SJCRH30 (cell line): ENCODE measurements at regions not wholly inside any gene's neighbourhood (a gene's known extent, or its start where the extent isn't known, plus 50 kb on each side); places are given as distances from the start of the nearest gene placed in this dataset.

ENCODE experiments used
- DNase-seq, 2 experiments: peaks; one replicate each; pipeline ENCODE4 v3.0.0-alpha.2; 2015 to 2020
- H3K27ac ChIP-seq: fragments of 250-450 bp; sonication (Bioruptor Pico); 2 replicates; pipeline ENCODE4 v1.5.1; 2020; ENCODE audit warnings: mild to moderate bottlenecking, moderate library complexity
- H3K27me3 ChIP-seq: fragments of 250-450 bp; sonication (Bioruptor Pico); 2 replicates; pipeline ENCODE4 v1.5.1; 2020; ENCODE audit warnings: mild to moderate bottlenecking, moderate library complexity
- H3K36me3 ChIP-seq: fragments of 250-450 bp; sonication (Bioruptor Pico); 2 replicates; pipeline ENCODE4 v1.5.1; 2020; ENCODE audit warnings: mild to moderate bottlenecking, moderate library complexity
- H3K4me1 ChIP-seq: fragments of 250-450 bp; sonication (Bioruptor Pico); 2 replicates; pipeline ENCODE4 v1.5.1; 2020; ENCODE audit warnings: mild to moderate bottlenecking, moderate library complexity
- H3K4me3 ChIP-seq: fragments of 250-450 bp; sonication (Bioruptor Pico); 2 replicates; pipeline ENCODE4 v1.5.1; 2020; ENCODE audit warnings: mild to moderate bottlenecking, moderate library complexity
- H3K9me3 ChIP-seq: fragments of 250-450 bp; sonication (Bioruptor Pico); replicated peaks from 2 replicates; pipeline ENCODE4 v1.5.1; 2020; ENCODE audit warnings: mild to moderate bottlenecking, moderate library complexity

- DNase-seq: no peak
- no peaks in the 10 kb centered on the region; the same call in 1 of the 2 replicates for H3K9me3 ChIP-seq
These were observed 189.4 kb downstream of the DLL1 start for GRCh38 chr6:170101281-170102035.

GRCh38 chr6:170100046-170100445, 190.8 kb downstream of the DLL1 start:
- no peaks in the 10 kb centered on the region for H3K4me1 ChIP-seq
- no peaks in the 10 kb centered on the region for H3K36me3 ChIP-seq
- H3K27ac ChIP-seq: no peak overlapping the region
- no peak for DNase-seq
- H3K27me3 ChIP-seq: 0 out of 2 replicates have a peak, but pooled peaks cover 2% of the 10 kb centered on the region
- H3K9me3 ChIP-seq: no peaks in the 10 kb centered on the region; the same call in 1 of the 2 replicates
- no peak overlapping the region for H3K4me3 ChIP-seq

More at GRCh38 chr6:170101281-170102035, 189.4 kb downstream of the DLL1 start:
- Histone ChIP-seq H3K27ac (no peak overlapping the region), H3K4me1 (no peaks in the 10 kb centered on the region), H3K4me3 (no peak overlapping the region), H3K27me3 (0 out of 2 replicates have a peak, but pooled peaks cover 2% of the 10 kb centered on the region), H3K36me3 (no peaks in the 10 kb centered on the region)

DNA sequence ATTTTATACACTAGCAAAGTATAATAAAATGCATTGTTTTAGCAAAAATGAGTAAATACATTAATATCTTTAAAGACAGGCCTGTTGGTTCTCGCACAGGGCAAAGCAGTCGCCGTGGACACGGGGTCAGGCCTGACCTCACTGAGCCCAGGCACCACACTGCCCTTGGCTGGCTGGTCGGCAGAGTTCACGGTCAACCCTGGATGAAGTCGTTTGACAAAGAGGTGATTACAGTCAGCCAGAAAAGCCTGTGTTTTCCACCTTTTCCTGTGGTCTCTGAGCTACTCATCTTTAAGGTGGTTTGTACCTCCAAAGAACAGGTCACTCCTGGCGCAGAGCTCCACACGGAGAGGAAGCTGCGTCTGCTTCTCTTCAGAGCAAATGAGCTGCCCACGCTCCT, 191.5 kb downstream of the DLL1 start:
- no peak for DNase-seq
- Histone ChIP-seq H3K27ac (no peak overlapping the region), H3K4me3 (no peak overlapping the region), H3K4me1 (no peaks in the 10 kb centered on the region), H3K27me3 (0 out of 2 replicates have a peak, but pooled peaks cover 2% of the 10 kb centered on the region), H3K9me3 (no peaks in the 10 kb centered on the region), H3K36me3 (no peaks in the 10 kb centered on the region)

DNA sequence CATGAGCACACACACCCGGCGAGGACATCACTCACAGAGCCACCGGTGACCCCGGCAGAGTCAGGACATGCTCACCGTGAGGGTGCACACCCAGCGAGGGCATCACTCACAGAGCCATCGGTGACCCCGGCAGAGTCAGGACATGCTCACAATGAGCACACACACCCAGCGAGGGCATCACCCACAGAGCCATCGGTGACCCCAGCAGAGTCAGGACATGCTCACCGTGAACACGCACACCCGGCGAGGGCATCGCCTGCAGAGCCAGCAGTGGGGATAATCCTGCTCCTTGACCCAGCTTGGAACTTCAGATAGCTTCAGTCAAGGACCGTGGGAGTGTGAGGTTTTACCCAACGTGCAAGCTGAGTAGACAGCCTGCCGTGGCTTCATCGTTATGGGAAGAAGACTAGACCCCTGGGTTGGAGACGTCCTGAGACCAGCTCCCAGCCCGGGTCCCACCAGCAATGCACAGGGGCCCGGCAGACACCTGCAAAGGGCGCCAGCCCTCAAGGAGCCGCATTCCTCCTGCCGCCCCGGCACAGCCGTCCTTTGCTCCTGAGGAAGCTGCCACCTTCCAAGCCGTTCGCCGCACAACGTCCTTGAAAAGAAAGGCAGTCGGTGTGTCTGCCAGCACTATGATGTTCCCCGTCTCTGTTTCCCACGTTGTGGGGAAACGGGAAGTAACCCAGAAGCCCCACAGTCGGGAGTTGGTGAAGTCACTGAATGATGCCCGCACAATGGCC, 192.3 kb downstream of the DLL1 start:
- no peaks in the 10 kb centered on the region for H3K9me3 ChIP-seq
- H3K4me1 ChIP-seq: no peaks in the 10 kb centered on the region

GRCh38 chr6:170097505-170098427, 193.1 kb downstream of the DLL1 start:
- no peak for DNase-seq
- Histone ChIP-seq H3K9me3 (no peaks in the 10 kb centered on the region), H3K4me1 (no peaks in the 10 kb centered on the region), H3K4me3 (no peak overlapping the region), H3K27me3 (0 out of 2 replicates have a peak, but pooled peaks cover 2% of the 10 kb centered on the region), H3K36me3 (no peaks in the 10 kb centered on the region), H3K27ac (no peak overlapping the region)

More for the DNA sequence above, 192.3 kb downstream of the DLL1 start:
- Histone ChIP-seq H3K27me3 (0 out of 2 replicates have a peak, but pooled peaks cover 2% of the 10 kb centered on the region), H3K27ac (no peak overlapping the region), H3K36me3 (no peaks in the 10 kb centered on the region), H3K4me3 (no peak overlapping the region)
- DNase-seq: no peak

- Histone ChIP-seq H3K4me3 (no peak overlapping the region), H3K27ac (no peak overlapping the region), H3K27me3 (0 out of 2 replicates have a peak, but pooled peaks cover 2% of the 10 kb centered on the region), H3K9me3 (no peaks in the 10 kb centered on the region), H3K4me1 (no peaks in the 10 kb centered on the region), H3K36me3 (no peaks in the 10 kb centered on the region)
- DNase-seq: no peak
These were observed 193.9 kb downstream of the DLL1 start for GRCh38 chr6:170096803-170097504.

GRCh38 chr6:170096191-170096802, 194.6 kb downstream of the DLL1 start:
- Histone ChIP-seq H3K27ac (no peak overlapping the region), H3K4me3 (no peak overlapping the region), H3K27me3 (0 out of 2 replicates have a peak, but pooled peaks cover 2% of the 10 kb centered on the region), H3K9me3 (no peaks in the 10 kb centered on the region), H3K4me1 (no peaks in the 10 kb centered on the region), H3K36me3 (no peaks in the 10 kb centered on the region)
- DNase-seq: no peak

DNA sequence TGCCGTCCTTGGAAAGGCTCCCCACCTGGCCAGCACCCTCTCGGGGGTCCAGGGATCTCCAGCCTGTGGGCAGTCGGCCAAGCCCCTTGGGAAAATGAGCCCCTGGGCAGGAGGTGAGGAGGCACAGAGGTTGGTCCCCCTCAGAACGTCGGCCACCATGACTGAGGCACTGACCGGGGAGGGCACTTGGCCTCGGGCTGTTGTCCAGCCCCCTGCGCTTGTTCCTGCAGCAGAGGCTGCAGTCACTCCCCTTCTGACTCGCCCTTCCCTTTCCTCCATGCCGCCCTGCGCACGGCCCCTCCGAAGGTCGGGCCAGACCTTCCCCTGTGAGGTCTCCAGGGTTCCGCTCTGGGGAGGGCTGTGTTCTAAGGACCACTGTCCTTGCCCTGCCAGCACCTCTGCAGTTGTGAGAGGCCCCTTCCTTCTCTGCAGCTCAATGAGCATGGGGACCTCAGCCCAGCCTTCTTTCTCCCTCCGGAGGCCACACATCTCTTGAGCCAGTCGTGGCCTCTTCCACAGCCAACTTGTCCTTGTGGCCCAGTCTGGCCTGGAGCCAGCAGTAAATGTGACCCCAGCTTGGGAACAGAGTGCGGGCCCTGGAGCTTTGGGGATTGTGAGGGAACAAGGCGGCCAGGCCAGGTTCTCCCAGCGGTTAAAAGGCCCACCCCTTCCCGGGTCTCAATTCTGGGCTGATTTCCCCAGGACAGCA, 195.5 kb downstream of the DLL1 start:
- DNase-seq: no peak
- H3K4me1 ChIP-seq: no peaks in the 10 kb centered on the region
- H3K9me3 ChIP-seq: no peaks in the 10 kb centered on the region
- 0 out of 2 replicates have a peak, but pooled peaks cover 2% of the 10 kb centered on the region for H3K27me3 ChIP-seq
- H3K36me3 ChIP-seq: no peaks in the 10 kb centered on the region
- H3K27ac ChIP-seq: no peak overlapping the region
- no peak overlapping the region for H3K4me3 ChIP-seq

- Histone ChIP-seq H3K9me3 (no peaks in the 10 kb centered on the region), H3K4me1 (no peaks in the 10 kb centered on the region), H3K36me3 (no peaks in the 10 kb centered on the region), H3K27me3 (0 out of 2 replicates have a peak, but pooled peaks cover 2% of the 10 kb centered on the region), H3K27ac (no peak overlapping the region), H3K4me3 (no peak overlapping the region)
- DNase-seq: no peak
These were observed 196.1 kb downstream of the DLL1 start for GRCh38 chr6:170094686-170095272.

GRCh38 chr6:170093658-170094596, 197.0 kb downstream of the DLL1 start:
- no peak for DNase-seq
- no peaks in the 10 kb centered on the region for H3K9me3 ChIP-seq
- H3K4me1 ChIP-seq: no peaks in the 10 kb centered on the region
- H3K36me3 ChIP-seq: no peaks in the 10 kb centered on the region
- H3K27ac ChIP-seq: no peak overlapping the region
- 0 out of 2 replicates have a peak, but pooled peaks cover 2% of the 10 kb centered on the region for H3K27me3 ChIP-seq
- no peak overlapping the region for H3K4me3 ChIP-seq

GRCh38 chr6:170093276-170093657, 197.6 kb downstream of the DLL1 start:
- no peak overlapping the region for H3K4me3 ChIP-seq
- 0 out of 2 replicates have a peak, but pooled peaks cover 2% of the 10 kb centered on the region for H3K27me3 ChIP-seq
- H3K36me3 ChIP-seq: no peaks in the 10 kb centered on the region
- no peaks in the 10 kb centered on the region for H3K4me1 ChIP-seq
- no peaks in the 10 kb centered on the region for H3K9me3 ChIP-seq
- no peak for DNase-seq
- H3K27ac ChIP-seq: no peak overlapping the region

DNA sequence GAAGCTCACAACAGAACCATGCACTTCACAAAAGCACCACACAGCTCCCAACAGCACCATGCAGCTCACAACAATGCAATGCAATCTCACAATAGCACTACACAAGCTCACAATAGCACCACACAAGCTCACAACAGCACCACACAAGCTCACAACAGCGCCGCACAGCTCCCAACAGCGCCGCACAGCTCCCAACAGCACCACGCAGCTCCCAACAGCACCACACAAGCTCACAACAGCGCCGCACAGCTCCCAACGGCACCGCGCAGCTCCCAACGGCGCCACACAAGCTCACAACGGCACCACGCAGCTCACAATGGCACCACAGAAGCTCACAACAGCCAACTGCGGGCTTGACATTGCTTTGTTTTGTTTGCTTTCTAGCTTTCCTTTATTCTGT, 198.1 kb downstream of the DLL1 start:
- no peak for DNase-seq
- H3K9me3 ChIP-seq: no peaks in the 10 kb centered on the region

More for the DNA sequence above, 198.1 kb downstream of the DLL1 start:
- 0 out of 2 replicates have a peak, but pooled peaks cover 2% of the 10 kb centered on the region for H3K27me3 ChIP-seq
- no peaks in the 10 kb centered on the region for H3K4me1 ChIP-seq
- no peaks in the 10 kb centered on the region for H3K36me3 ChIP-seq
- no peak overlapping the region for H3K27ac ChIP-seq
- H3K4me3 ChIP-seq: no peak overlapping the region
